22Rv1 (cell line): ENCODE measurements at regions not wholly inside any gene's neighbourhood (a gene's known extent, or its start where the extent isn't known, plus 50 kb on each side); places are given as distances from the start of the nearest gene placed in this dataset.

Source experiments
- CTCF ChIP-seq: fragments of 450-650 bp; IDR thresholded peaks from 2 replicates; pipeline ENCODE4 v1.5.1; 2017; ENCODE audit warnings: mild to moderate bottlenecking
- ZFX ChIP-seq: fragments of 450-650 bp; IDR thresholded peaks from 2 replicates; pipeline ENCODE4 v1.6.1; 2017; ENCODE audit warnings: antibody characterized with exemption, borderline replicate concordance

- no peak for TF ChIP-seq CTCF
- no peak for TF ChIP-seq ZFX
Measured at GRCh38 chr18:3394648-3395047, 55.3 kb upstream of the TGIF1 start.
